ENCODE measurements at regions not wholly inside any gene's neighbourhood (a gene's known extent, or its start where the extent isn't known, plus 50 kb on each side); places are given as distances from the start of the nearest gene placed in this dataset.

DNA sequence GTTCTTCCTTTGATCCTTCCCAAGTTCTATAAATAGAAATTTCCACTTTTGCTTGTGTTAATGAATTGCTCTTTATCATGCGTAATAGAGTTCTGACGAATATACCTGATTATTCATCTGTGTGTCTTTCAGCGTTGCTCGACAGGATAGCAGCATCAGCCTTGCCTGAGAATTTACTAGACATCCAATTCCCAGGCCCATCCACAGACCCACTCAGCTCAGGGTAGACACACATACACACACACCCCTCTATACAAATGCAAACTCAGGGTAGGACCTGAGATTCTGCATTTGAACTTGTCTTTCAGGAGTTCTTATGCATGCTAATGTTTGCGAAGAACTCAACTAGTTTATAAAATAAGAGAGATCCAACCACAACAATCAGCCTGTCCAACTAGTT, 343.4 kb upstream of the GYPC start:
- no peak for TF ChIP-seq POLR2A (IDR thresholded peaks at IDR 0.05)
- TF ChIP-seq, protein P1, sequence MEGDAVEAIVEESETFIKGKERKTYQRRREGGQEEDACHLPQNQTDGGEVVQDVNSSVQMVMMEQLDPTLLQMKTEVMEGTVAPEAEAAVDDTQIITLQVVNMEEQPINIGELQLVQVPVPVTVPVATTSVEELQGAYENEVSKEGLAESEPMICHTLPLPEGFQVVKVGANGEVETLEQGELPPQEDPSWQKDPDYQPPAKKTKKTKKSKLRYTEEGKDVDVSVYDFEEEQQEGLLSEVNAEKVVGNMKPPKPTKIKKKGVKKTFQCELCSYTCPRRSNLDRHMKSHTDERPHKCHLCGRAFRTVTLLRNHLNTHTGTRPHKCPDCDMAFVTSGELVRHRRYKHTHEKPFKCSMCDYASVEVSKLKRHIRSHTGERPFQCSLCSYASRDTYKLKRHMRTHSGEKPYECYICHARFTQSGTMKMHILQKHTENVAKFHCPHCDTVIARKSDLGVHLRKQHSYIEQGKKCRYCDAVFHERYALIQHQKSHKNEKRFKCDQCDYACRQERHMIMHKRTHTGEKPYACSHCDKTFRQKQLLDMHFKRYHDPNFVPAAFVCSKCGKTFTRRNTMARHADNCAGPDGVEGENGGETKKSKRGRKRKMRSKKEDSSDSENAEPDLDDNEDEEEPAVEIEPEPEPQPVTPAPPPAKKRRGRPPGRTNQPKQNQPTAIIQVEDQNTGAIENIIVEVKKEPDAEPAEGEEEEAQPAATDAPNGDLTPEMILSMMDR (IDR thresholded peaks at IDR 0.05) = no peak
